Ammon's horn (tissue), 1 donor: ENCODE measurements at regions not wholly inside any gene's neighbourhood (a gene's known extent, or its start where the extent isn't known, plus 50 kb on each side); places are given as distances from the start of the nearest gene placed in this dataset.

Experiments used
- DNase-seq: peaks from one replicate; pipeline ENCODE4 v3.0.0-alpha.2; 2016; ENCODE audit warnings: low spot score

DNA sequence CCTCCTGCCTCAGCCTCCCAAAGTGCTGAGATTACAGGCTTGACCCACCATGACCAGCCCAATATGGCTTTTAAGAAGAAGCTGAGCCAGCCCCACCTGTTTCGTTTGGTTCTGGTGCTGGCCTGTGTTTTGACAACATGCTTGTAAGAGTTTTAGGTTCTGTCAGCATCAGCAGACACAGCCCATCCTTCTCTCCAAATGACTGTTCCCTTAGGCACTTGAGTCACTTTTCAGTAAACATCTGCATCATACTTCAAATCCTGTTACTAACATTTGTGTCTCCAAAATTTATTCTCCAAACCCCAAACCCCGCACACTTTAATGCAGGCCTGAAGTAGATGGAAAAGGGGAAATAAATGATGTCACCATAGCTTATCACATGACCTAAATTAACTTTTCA, 1118.5 kb downstream of the TSN start:
- no peak for DNase-seq

DNA sequence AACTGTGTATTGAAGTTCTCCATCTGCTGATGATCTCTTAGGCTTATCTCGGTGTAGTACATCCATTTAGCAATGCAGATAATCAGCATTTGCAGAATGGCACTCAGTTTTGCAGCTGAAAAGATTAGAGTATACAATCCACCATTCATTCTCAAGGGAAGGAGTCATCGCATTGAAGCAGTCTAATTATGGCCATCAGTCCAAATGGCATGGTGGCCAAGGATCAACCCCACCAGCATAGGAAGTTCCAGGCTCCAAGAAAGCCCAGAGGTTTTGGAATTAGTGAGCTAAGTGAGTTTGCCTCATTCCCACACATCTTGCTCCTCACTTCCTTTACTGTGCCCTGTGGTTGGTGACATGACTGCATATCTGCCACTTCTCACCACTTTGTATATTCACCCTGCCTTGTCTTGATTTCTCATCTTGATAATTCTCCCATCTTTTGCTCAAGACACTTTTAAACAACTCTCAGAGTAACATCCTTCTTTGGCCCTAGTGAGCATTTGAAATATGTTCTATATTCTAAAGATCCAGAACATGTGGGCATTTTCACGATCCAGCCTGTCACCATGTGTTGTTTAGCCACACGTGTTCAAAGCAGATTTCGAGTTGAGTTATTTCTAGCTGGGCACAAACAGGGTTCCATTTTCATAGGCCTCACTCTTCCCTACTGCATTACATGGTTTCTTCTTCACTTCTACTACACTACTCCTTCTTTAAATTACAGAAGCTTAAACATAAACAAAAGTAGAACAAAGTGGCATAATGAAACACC, 1119.8 kb downstream of the TSN start:
- no peak for DNase-seq

DNA sequence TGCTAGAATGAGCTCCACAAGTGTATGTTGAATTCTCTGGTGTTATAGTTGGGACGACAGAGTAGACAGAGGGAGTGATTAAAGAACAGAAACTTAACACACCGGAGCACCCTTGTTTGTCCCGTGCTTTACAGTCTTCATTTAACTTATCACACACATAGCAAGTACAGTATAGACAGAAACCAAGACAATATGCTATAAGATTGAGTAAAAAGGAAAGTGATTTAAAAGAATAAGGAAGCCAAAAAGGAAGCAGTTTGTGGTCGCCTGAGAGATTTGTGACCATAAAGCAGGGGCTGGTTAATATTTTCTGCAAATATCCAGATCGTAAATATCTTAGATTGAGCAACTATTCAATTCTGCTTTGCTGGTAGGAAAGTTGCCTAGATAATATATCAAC, 1128.4 kb downstream of the TSN start:
- no peak for DNase-seq

DNA sequence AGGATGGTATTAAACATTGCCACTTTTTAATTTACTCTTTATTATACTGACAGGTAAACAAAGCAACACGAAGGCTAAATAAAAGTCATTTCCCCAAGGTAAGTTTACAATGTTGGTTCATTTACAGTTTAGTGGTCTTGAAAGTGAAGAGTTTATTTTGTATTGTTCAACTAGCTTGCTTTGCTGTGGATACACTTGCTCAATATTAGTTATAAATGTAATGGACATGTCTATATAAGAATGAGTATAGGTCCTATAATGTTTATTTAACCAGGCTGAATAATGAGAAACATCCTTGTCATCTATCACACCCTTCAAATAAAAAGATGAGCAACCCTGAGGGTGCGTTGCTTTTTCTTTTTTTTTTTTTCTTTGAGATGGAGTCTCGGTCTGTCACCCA, 1129.4 kb downstream of the TSN start:
- DNase-seq: no peak

DNA sequence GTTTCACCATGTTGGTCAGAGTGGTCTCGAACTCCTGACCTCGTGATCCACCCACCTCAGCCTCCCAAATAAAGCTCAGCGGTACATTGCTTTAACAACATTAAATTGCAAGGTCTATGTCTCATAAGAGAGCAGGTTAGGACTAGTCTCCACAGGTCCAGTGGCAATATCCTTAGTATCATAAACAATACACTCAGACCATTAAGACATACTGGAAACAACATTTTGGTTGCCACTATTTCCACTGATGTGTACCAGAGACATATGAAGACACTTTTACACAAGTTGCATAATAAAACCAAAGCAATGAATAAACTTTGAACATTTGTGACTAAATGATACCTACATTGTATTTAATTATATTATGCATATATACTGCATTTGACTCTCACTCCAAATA, 1130.0 kb downstream of the TSN start:
- DNase-seq: no peak

DNA sequence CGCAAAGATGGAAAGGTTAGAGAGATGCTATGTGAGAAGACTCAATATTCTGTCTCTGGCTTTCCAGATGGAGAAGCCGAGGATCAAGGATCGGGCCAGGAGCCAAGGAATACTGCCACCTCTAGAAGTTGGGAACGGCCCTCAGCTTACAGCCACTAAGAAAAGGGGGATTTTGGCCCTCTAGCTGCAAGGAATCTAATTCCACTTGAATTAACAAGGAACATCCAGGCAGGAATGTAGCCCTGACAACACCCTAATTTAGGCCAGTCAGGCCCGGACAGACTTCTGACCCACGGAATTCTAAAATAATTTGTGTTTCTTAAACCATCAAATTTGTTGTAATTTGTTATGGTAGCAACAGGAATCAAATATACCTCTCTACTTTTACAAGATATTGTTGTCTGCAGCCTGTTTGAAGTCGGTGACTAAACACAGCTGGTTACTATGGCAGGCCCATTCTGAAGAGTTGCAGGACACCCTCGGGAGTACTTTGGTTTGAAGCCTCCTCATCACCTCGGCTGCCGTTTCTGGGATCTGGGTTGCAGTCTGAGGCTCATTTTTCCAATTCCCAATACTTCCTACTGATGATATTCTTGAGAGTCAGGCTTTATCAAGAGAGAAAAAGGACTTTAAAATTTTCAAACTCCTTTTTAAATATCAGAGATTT, 1131.2 kb downstream of the TSN start:
- DNase-seq: no peak

DNA sequence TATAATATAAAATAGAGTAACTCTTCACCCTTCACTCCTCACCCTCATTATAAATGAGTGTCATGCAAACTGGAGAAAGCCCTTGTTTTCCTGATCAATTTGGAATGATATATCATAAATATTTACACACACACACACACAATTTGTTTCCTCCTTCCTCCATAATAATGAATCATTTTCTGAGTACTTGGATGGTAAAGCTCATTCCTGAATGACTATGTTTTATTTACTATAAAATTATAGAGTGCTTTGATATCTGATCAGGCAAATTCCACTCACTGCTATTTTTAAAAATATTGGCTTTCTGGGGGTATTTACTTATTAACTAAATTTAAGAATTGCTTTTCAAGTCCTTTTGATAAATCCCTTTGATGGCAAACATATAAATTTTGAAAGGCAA, 1125.5 kb upstream of the CNTNAP5 start:
- no peak for DNase-seq

DNA sequence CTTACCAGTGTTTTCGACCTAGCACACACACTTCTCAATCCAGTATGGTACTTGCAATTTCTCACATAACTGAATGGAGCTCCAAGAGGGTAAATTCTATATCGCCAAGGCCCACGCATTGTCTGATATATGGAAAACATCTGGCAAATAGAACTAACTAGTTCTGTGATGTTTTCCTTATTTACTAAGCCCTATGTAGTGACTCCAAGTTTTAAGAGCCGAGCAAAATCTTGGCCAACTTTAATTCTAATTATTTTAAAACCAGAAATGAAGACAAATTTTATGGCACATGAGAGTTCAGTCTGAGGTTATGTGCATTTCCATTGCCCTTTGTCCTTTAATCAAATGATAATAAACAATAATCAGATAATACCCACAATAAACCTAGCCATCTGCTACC, 1119.7 kb upstream of the CNTNAP5 start:
- no peak for DNase-seq

DNA sequence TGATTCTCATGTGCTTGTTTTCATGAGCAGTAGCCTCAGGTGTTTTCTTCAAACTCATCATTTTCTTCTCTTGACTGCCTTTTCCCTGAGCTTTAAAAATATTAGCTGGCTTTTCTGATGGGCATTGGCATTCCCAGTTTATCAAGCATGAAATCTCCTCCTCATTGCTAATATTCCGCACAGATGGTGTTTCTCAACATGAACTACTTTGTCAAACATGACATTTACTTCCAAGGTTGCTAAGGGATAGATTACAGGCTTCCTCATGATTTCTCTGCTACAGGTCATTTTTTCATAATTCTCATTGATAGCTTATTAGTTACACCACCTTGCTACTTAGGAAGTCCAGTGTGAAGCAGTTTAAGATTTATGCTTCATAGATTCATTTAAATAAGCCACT, 1116.9 kb upstream of the CNTNAP5 start:
- peak; percentile 4 for DNase-seq

DNA sequence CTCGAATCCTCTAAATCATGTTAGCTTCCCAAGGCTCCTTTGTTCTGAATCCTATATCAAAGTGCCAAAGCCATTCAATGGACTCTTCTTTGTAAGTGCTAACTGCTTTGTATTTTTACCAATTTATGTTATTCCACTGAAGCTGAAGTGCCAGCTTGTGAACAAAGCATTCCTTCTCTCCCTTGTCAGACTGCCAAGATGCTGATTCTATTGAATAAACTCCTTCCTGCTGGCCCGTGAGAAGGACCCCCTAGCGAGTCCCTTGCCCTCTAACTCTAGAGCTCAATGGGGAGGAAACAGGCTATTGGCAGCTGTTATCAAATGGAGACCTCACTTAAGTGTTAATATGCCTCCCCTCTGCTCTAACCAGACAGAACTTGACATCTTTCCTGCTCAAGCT, 1097.9 kb upstream of the CNTNAP5 start:
- DNase-seq: peak; percentile 80

DNA sequence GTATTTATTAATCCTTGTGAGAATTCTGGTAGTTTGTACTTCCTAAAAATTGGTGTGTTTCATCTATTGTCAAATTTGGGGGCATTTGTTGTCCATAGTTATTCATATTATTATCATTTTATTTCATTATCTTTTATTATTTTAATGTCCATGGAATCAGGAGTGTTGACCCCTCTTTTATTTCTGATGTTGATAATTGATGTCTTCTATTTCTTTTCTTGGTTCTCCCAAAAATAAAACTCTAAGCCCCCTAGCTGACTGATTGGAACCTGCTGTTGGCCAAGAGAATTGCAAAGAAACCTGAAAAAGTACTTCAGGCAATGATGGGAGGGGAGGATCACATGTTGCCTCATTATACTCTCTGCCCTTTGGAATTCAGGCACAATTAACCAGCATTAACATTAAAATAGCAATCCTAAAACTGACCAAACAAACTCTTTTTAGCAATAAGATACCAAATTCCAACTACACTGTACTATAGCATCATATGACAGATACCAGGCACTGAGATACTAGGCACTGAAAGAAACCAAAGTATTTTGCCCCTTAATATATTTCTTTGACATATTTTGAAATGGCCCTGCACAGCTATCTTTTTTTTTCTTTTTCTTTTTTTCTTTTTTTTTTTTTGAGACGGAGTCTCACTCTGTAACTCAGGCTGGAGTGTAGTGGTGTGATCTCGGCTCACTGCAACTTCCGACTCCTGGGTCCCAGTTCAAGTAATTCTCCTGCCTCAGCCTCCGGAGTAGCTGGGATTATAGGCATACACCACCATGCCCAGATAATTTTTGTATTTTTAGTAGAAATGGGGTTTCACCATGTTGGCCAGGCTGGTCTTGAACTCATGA, 1097.2 kb upstream of the CNTNAP5 start:
- peak; percentile 11 for DNase-seq

DNA sequence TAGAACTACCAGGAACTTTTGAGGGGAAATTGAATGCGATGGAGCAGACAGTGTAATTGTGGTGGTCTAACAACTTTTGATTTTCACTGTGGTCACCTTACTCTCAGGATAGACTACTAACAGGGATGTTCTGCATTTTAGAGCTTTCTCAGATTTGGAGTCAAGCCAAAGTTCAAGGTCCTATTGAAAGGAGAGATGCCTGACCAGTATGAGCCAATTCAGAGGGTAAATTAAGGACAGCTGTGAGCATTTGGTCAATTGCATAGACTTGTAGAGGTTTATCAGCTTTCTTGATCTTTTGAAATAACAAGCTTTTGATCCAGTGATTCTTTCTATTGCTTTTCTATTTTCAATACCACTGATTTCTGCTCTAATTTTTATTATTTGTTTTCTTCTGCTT, 1095.7 kb upstream of the CNTNAP5 start:
- DNase-seq: no peak

DNA sequence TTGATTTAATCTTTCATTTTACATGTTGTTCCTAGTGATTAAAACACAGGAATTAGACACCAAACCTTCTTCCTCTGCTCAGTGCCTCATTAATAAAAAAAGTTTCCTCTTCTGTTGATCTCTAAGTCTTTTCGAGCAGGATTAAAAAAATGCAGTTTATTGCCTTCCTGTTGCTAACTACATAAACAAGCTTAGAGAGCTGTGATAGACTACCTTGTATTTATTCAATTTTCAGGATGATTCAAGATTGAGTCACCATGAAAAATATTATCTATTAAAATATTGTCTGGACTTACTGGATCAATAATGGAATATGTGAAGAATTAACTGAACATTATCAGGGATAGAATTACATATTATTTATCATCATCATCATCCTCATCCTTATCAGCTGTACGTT, 1089.6 kb upstream of the CNTNAP5 start:
- DNase-seq: no peak

DNA sequence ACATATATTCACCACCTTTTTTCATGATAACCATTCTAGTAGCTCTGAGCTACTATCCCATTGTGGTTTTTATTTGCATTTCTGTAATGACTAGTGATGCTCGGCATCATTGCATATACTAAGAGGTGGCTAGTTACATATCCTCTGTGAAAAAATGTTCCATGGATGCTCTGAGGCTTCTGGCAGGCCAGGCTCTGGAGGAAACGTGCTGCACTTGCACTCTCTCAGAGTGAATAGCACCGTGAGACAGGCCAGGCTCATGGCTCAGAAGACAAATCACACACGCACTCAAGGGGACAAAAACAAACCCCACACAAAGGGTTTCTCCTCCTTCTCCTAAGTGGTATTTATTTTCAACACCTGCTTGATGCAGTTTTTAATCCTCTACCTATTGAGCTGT, 1085.3 kb upstream of the CNTNAP5 start:
- no peak for DNase-seq

DNA sequence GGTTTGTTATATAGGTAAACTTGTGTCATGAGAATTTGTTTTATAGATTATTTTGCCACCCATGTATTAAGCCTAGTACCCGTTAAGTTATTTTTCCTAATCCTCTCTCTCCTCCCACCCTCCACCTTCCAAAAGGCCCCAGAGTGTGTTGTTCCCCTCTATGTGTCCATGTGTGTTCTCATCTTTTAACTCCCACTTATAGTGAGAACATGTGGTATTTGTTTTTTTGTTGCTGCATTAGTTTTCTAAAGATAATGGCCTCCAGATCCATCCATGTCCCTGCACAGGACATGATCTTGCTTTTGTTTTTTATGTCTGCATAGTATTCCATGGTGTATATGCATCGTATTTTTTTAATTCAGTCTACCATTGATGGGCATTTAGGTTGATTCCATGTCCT, 1075.6 kb upstream of the CNTNAP5 start:
- DNase-seq: no peak

DNA sequence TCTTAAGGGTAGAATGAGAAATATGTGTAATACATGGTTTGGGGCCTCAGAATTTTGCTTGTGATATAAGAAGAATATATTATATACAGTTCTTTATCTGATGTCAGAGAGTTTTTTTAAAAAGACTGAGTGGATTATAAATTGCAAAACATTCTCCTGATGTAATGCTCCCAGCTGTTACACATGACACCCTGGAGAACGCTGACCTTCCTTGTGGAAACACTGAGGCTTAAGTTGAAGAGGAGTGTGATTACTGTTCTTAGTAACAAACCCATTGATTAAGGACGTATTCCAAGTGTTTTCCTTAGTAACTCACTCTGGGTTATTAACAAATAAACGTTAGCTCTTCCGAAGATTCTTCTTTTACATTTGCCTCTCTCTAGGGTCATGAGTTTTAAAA, 1069.3 kb upstream of the CNTNAP5 start:
- no peak for DNase-seq

DNA sequence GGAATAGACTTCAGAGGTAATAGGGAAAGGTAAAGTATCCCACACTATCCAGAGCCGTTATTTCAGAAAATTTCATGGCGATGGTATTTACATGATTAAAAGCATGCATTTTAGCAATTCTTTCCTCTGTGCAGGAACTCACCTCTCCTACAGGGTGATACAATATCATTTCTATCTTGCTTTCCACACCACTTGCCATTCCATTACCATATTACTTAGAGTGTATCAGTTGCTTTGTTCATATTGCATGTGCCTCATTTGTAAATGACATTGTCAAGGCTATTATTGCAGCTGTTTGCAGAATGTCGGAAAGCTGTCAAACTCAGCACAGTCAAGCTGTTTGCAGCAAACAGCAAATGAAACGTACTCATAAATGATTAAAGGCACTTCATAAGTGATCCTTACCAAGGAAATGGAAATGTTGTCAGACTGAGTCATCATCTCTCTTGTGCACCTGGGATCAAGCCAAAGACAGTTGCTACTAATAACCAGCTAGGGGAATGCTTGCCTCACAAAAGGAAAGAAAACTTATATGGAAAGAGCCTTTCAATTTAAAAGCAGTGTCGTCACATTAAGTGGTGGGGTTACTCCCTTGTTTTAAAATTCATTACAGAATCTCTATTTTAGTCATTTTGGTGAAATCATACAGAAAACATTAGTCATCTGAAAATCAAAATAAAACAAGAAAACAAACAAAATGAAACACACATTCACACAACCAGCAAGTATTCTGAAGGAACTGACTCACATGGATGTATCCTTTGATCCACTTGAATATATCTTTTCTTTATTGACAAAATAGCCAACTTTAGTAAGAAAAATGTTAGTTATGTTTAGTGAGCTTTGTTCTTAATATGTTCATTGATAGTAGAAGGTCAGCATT, 1064.1 kb upstream of the CNTNAP5 start:
- peak; percentile 15 for DNase-seq

DNA sequence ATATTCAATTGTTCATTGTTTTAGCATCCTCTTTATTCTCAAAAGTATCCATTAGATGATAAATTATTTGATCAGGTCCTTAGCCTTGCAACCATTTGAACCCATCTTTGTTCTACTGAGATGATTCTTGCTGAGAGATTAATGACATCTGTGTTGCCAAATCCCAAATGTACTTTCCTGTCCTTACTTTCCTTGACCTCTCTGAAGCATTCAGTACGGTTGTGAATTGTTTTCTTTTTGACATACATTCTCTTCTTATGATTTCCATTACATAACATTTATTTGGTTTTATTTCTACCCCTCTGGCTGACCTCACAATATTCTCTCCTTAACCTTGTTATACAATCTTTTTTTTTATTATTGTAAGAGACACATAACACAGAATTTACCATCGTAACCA, 1058.6 kb upstream of the CNTNAP5 start:
- DNase-seq: no peak

DNA sequence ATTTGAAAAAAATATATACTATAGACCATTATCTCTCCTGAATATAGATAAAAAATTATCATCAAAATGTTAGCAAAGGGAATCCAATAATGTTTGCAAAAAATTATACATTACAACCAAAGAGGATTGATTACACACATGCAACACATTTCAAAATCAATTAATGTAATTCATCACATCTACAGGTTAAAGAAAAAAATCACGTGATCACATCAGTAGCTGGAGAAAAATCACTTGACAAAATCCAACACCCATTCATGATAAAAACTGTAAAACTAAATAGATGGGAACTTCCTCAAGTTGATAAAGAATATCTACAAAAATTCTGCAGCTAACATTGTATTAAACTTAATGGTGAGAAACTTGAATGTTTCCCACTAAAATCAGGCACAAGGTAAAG, 1047.5 kb upstream of the CNTNAP5 start:
- no peak for DNase-seq

DNA sequence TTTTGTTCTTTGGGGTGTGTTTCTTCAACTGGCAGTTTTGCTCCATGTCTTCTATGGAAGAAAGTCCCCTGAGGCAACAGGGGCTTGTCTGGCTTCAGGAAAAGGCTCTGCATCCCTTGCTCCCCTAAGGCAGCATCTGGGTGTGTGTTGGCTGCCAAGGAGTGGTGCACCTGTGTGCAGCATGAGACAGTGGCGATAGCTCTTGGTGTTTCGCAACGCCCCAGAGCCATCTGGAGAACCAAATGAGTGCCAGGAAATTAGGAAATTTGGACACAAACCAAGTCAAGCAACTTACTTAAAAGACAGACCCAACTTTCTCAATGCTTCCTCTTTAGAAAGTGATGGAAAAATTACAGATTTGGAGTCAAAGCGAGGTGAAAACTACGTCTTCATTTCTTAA, 1044.4 kb upstream of the CNTNAP5 start:
- DNase-seq: no peak

DNA sequence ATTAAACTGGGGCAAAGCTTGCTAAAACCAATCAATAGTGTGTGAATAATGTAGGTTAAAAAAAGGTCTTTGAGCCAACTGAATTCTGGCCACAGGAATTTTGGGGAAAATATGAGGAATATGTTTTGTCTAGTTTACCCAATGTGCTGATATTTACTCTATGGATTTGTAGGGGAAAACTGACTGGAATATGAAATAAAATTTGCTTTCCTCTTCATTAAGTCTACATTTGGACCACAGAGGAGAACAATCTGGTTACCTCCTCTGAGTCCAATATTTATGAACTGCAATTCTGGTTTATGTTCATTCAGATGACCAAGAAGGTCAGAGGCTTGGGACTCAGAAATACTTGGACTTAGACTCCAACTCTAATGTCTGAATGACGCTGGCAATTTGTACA, 1042.2 kb upstream of the CNTNAP5 start:
- DNase-seq: no peak
